GM21529 (cell line): ENCODE measurements at regions not wholly inside any gene's neighbourhood (a gene's known extent, or its start where the extent isn't known, plus 50 kb on each side); places are given as distances from the start of the nearest gene placed in this dataset.

Source experiments
- ATAC-seq: cut with Tn5 transposase; IDR thresholded peaks from one replicate; pipeline ENCODE4 v1.9.1; 2021; ENCODE audit not compliant: unreplicated experiment

DNA sequence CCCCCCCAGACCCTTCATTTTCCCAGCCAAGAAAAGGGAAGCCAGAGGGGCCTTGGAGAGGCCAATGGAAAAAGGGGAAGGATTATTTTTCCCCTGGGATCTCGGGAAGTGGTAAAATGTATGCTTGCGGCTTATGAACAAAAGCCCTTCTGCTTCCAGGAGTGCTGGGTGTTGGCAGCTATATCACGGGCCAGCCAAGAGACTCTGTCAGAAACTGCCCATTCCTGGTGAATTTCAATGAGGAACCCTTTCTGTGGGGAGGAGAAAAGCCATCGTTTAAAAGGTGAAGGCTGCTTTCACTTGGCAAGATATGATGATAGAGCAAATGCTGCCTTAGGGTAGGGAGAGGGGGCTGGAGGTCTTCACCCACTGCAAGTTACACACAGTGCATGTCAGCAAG lies 69.7 kb upstream of the ZC3H12A start:
- ATAC-seq: no peak

GRCh38 chr1:37410105-37410504 lies 64.3 kb upstream of the ZC3H12A start:
- ATAC-seq: no peak

GRCh38 chr1:37410815-37411214 lies 63.6 kb upstream of the ZC3H12A start:
- ATAC-seq: no peak

DNA sequence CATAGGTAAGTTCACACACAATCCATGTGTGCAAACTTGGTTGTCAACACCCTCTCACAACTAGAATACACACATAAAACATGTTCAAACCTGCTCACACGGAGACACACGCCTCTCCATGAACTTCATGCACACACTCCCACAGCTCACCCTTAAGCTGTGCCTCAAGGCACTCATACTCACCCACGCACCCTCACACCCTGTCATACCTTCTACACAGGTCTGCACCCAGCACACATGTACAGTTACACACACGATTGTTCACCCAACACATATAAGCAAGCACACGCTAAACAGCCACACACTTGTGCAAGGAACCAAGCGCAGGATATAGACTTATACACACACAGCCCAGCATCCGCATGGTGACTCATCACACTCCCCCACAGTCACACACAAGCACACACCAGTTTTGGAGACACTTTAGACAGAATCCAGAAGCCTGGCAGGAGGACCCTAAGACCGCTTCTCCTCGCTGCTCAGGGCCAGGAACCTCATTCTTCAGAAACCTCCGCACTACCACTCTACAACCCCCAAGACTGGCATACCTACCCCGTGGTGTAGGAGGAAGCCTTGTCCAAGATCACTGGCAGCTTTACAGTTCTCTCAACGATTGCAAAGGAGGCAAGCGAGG lies 58.7 kb upstream of the ZC3H12A start:
- ATAC-seq: no peak

DNA sequence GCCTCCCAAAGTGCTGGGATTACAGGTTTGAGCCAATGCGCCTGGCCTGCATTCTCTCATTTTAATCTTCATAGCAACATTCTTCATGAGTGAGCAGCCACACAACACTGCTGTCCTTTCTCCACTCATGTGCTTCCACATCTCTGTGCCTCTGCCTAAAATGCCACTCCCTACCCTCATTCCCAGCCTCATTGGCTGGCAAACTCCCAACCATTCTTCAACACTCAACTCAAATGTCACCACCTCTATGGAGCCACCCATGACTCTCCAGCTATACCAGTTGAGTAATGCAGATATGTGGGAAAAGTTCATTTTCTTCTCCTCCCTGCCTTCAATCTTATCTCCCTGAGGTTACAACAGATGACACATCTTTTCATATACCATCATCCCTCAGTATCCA lies 53.9 kb upstream of the ZC3H12A start:
- ATAC-seq: no peak

GRCh38 chr1:37423810-37424209 lies 50.6 kb upstream of the ZC3H12A start:
- ATAC-seq: no peak

DNA sequence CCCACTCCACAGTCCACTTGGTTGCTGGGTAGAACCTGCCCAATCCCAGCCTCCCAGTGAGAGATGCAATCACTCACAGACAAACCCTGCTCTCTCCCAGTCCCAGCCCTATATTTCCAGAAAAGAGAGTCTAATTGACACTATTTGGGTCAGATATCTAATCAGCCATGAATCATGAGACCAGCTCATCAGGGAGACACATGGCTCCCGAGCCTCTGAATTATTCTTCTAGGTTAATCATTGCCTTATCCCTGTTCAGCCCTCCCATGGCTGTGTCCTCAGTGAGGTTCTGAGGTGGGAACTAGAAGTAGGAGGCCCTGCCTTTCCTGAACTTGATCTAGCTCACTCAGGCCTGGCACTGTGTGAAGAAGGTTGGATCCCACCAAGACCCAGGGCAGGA lies 49.9 kb upstream of the ZC3H12A start:
- ATAC-seq: no peak
